ENCODE measurements at regions not wholly inside any gene's neighbourhood (a gene's known extent, or its start where the extent isn't known, plus 50 kb on each side); places are given as distances from the start of the nearest gene placed in this dataset.

DNA sequence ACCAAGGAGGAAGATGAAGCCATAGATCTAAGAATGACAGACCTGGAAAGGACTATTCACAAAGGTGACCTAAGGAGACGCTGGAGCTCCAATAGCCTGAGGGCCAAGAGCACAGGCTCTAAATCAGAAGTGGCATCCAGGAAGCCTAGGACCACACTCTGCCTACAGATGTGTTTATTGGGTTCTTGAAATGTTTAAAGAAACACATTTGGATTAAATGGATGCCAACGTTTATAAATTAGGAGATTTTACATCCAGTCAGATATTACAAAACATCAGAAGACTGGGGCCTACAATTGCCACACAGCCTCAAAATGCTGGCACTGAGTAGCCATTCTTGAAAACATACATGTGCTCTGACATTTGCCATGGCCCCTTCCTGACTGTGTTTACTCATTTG lies 80.9 kb downstream of the HMHB1 start:
- no peak overlapping the region for H3K4me3 ChIP-seq
- H3K36me3 ChIP-seq: no peaks in the 10 kb centered on the region
- no peak overlapping the region for H3K27ac ChIP-seq
- intact Hi-C loops (cut with DNase I; ENCODE audit: low total_unique reads): no loop called here
- TF ChIP-seq POLR2AphosphoS5 (IDR thresholded peaks at IDR 0.05) (no peak), POLR2A (IDR thresholded peaks at IDR 0.05) (no peak)
- TF ChIP-seq, protein P1, sequence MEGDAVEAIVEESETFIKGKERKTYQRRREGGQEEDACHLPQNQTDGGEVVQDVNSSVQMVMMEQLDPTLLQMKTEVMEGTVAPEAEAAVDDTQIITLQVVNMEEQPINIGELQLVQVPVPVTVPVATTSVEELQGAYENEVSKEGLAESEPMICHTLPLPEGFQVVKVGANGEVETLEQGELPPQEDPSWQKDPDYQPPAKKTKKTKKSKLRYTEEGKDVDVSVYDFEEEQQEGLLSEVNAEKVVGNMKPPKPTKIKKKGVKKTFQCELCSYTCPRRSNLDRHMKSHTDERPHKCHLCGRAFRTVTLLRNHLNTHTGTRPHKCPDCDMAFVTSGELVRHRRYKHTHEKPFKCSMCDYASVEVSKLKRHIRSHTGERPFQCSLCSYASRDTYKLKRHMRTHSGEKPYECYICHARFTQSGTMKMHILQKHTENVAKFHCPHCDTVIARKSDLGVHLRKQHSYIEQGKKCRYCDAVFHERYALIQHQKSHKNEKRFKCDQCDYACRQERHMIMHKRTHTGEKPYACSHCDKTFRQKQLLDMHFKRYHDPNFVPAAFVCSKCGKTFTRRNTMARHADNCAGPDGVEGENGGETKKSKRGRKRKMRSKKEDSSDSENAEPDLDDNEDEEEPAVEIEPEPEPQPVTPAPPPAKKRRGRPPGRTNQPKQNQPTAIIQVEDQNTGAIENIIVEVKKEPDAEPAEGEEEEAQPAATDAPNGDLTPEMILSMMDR (IDR thresholded peaks at IDR 0.05 in 8 of 11, conservative IDR thresholded peaks at IDR 0.05 in 3 of 11): no peak
- no peaks in the 10 kb centered on the region for H3K27me3 ChIP-seq (replicated peaks in 1 of 7)
- H3K9me3 ChIP-seq: no peaks in the 10 kb centered on the region
- no peak for DNase-seq
- WGBS, 5 donors: 85 to 100% (median 90%) methylated on average over 2 of the region's 2 CpGs
- H3K4me1 ChIP-seq: no peaks in the 10 kb centered on the region

- no peaks in the 10 kb centered on the region for H3K36me3 ChIP-seq
- TF ChIP-seq, protein P1 (IDR thresholded peaks at IDR 0.05 in 8 of 11, conservative IDR thresholded peaks at IDR 0.05 in 3 of 11): no peak
- no peak for TF ChIP-seq POLR2AphosphoS5 (IDR thresholded peaks at IDR 0.05)
- TF ChIP-seq POLR2A (IDR thresholded peaks at IDR 0.05): no peak
- no peaks in the 10 kb centered on the region for H3K9me3 ChIP-seq
- H3K27me3 ChIP-seq (replicated peaks in 1 of 7): no peaks in the 10 kb centered on the region
- no peak overlapping the region for H3K4me3 ChIP-seq
- no peak overlapping the region for H3K27ac ChIP-seq
- no peaks in the 10 kb centered on the region for H3K4me1 ChIP-seq
- no peak for DNase-seq
- intact Hi-C loops (cut with DNase I; ENCODE audit: low total_unique reads): no loop called here
- 84 to 97% (median 91%) methylated on average over 2 of the region's 2 CpGs for WGBS, 5 donors
Observed at GRCh38 chr5:143893638-143894037, 81.7 kb downstream of the HMHB1 start.

- H3K27me3 ChIP-seq (replicated peaks in 1 of 7): no peaks in the 10 kb centered on the region
- H3K4me1 ChIP-seq: no peaks in the 10 kb centered on the region
- intact Hi-C loops (cut with DNase I; ENCODE audit: low total_unique reads): no loop called here
- H3K27ac ChIP-seq: no peak overlapping the region
- H3K36me3 ChIP-seq: no peaks in the 10 kb centered on the region
- no peak overlapping the region for H3K4me3 ChIP-seq
- TF ChIP-seq POLR2AphosphoS5 (IDR thresholded peaks at IDR 0.05) (no peak), POLR2A (IDR thresholded peaks at IDR 0.05) (no peak)
- TF ChIP-seq, protein P1 (IDR thresholded peaks at IDR 0.05 in 8 of 11, conservative IDR thresholded peaks at IDR 0.05 in 3 of 11): no peak
- no peak for DNase-seq
- WGBS, 5 donors: 79 to 96% (median 87%) methylated on average over 2 of the region's 2 CpGs
- H3K9me3 ChIP-seq: no peaks in the 10 kb centered on the region
Observed at GRCh38 chr5:143896516-143896915, 84.6 kb downstream of the HMHB1 start.

DNA sequence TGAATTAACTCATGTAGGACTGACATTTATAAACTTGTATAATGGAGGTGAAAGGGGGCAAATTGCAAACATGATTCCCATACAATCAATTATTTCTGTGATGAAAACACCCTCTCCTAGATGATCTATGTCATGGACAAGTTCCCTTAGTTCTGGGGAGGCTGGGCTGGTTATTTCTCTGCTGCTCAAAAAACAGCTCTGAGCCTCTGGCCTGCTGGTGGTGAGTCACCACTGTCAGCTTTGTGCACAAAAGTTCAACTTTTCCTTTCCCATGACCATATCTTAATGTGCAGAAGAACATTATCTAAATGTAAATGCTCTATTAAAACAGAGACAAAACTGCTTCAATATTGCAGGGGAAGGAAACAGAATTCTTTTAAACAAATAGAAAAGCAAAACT lies 85.0 kb downstream of the HMHB1 start:
- no peak overlapping the region for H3K27ac ChIP-seq
- no peaks in the 10 kb centered on the region for H3K9me3 ChIP-seq
- no peak for TF ChIP-seq POLR2A (IDR thresholded peaks at IDR 0.05)
- no peak for TF ChIP-seq POLR2AphosphoS5 (IDR thresholded peaks at IDR 0.05)
- TF ChIP-seq, protein P1 (IDR thresholded peaks at IDR 0.05 in 8 of 11, conservative IDR thresholded peaks at IDR 0.05 in 3 of 11): no peak
- DNase-seq: no peak
- no peaks in the 10 kb centered on the region for H3K4me1 ChIP-seq
- intact Hi-C loops (cut with DNase I; ENCODE audit: low total_unique reads): no loop called here
- H3K4me3 ChIP-seq: no peak overlapping the region
- no peaks in the 10 kb centered on the region for H3K36me3 ChIP-seq
- no peaks in the 10 kb centered on the region for H3K27me3 ChIP-seq (replicated peaks in 1 of 7)
